H1 (cell line): ENCODE measurements at regions not wholly inside any gene's neighbourhood (a gene's known extent, or its start where the extent isn't known, plus 50 kb on each side); places are given as distances from the start of the nearest gene placed in this dataset.

Experiments used
- ATF3 ChIP-seq: IDR thresholded peaks from 2 replicates; pipeline ENCODE4 v1.6.1; 2011; ENCODE audit warnings: low read depth, mild to moderate bottlenecking, low read length; ENCODE audit not compliant: insufficient read depth
- NRF1 ChIP-seq: IDR thresholded peaks from 2 replicates; pipeline ENCODE4 v1.6.1; 2011; ENCODE audit warnings: mild to moderate bottlenecking, low read depth, low read length, improper control_type of control experiment
- TCF12 ChIP-seq: IDR thresholded peaks from 2 replicates; pipeline ENCODE4 v1.6.1; 2011; ENCODE audit warnings: low read depth, mild to moderate bottlenecking, low read length
- TF ChIP-seq, protein P1 (sequence below): IDR thresholded peaks from 2 replicates; pipeline ENCODE4 v1.6.1; 2011; ENCODE audit warnings: low read length, improper control_type of control experiment

- TF ChIP-seq ATF3 (no peak), TCF12 (no peak), NRF1 (no peak)
- TF ChIP-seq, protein P1, sequence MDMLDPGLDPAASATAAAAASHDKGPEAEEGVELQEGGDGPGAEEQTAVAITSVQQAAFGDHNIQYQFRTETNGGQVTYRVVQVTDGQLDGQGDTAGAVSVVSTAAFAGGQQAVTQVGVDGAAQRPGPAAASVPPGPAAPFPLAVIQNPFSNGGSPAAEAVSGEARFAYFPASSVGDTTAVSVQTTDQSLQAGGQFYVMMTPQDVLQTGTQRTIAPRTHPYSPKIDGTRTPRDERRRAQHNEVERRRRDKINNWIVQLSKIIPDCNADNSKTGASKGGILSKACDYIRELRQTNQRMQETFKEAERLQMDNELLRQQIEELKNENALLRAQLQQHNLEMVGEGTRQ: no peak
Observed at GRCh38 chr13:58804832-58805231, 1173.3 kb downstream of the PCDH17 start (continued).
